Stimulated activated naive B cell treated with anti-CD40 and anti-IgM and Interleukin-4, amounts not matched to agents 10 μg/mL and 1 μg/mL and 100 μg/mL, for 72 hours (primary cell): ENCODE measurements at regions not wholly inside any gene's neighbourhood (a gene's known extent, or its start where the extent isn't known, plus 50 kb on each side); places are given as distances from the start of the nearest gene placed in this dataset.

Source experiments
- ATAC-seq, 2 donors: fragments of 150-1000 bp; cut with Tn5 transposase; replicated peaks; 2 replicates each; pipeline ENCODE4 v1.10.0; 2021; ENCODE audit warnings: moderate library complexity in 1 of 2
- DNase-seq: peaks from one replicate; pipeline ENCODE4 v3.0.0; 2021
- H3K27ac Mint-ChIP-seq: one replicate; pipeline ENCODE4 v1.8.0; 2022; ENCODE audit warnings: mild to moderate bottlenecking, mixed read lengths
- H3K27me3 Mint-ChIP-seq, 2 donors: one replicate each; pipeline ENCODE4 v1.8.0; 2022; ENCODE audit warnings: mixed read lengths in 2 of 2
- H3K36me3 Mint-ChIP-seq, 2 donors: one replicate each; pipeline ENCODE4 v1.8.0; 2022; ENCODE audit warnings: mixed read lengths in 2 of 2, mild to moderate bottlenecking in 1 of 2
- H3K4me1 Mint-ChIP-seq, 2 donors: one replicate each; pipeline ENCODE4 v1.8.0; 2022; ENCODE audit warnings: mixed read lengths in 2 of 2, mild to moderate bottlenecking in 1 of 2
- H3K4me3 Mint-ChIP-seq, 2 donors: one replicate each; pipeline ENCODE4 v1.8.0; 2022; ENCODE audit warnings: mild to moderate bottlenecking in 2 of 2, mixed read lengths in 2 of 2, moderate library complexity in 1 of 2
- H3K9me3 Mint-ChIP-seq, 2 donors: one replicate each; pipeline ENCODE4 v1.8.0; 2022; ENCODE audit warnings: mixed read lengths in 2 of 2, mild to moderate bottlenecking in 1 of 2

GRCh38 chr1:4210043-4210442, 310.0 kb upstream of the C1orf174 start:
- ATAC-seq: no peak
- Mint-ChIP-seq H3K36me3 (peaks cover under 1 to 2% of the 10 kb centered on the region in 2 donors), H3K4me1 (no peaks in the 10 kb centered on the region), H3K27me3 (peaks cover 16 to 23% of the 10 kb centered on the region in 2 donors), H3K9me3 (peaks cover 11 to 16% of the 10 kb centered on the region in 2 donors), H3K27ac (no peak overlapping the region), H3K4me3 (no peak overlapping the region)
- no peak for DNase-seq

- H3K4me1 Mint-ChIP-seq: no peaks in the 10 kb centered on the region
- H3K27me3 Mint-ChIP-seq: peaks cover 40 to 49% of the 10 kb centered on the region in 2 donors
- H3K36me3 Mint-ChIP-seq: peaks cover 2 to 3% of the 10 kb centered on the region in 2 donors
- no peak overlapping the region for H3K27ac Mint-ChIP-seq
- ATAC-seq (no peak), DNase-seq (no peak)
- H3K4me3 Mint-ChIP-seq: no peak overlapping the region
- H3K9me3 Mint-ChIP-seq: peaks cover 0 to 10% of the 10 kb centered on the region in 2 donors
These were observed 312.7 kb upstream of the C1orf174 start for GRCh38 chr1:4212796-4213195.

GRCh38 chr1:4213366-4213973, 313.4 kb upstream of the C1orf174 start:
- Mint-ChIP-seq H3K27me3 (peaks cover 45 to 56% of the 10 kb centered on the region in 2 donors), H3K36me3 (peaks cover 2 to 3% of the 10 kb centered on the region in 2 donors), H3K27ac (no peak overlapping the region), H3K4me3 (no peak overlapping the region), H3K4me1 (no peaks in the 10 kb centered on the region), H3K9me3 (peaks cover 0 to 10% of the 10 kb centered on the region in 2 donors)
- DNase-seq: no peak
- no peak for ATAC-seq

GRCh38 chr1:4214826-4215225, 314.8 kb upstream of the C1orf174 start:
- ATAC-seq (no peak), DNase-seq (no peak)
- H3K9me3 Mint-ChIP-seq: peaks cover 0 to 10% of the 10 kb centered on the region in 2 donors
- no peak overlapping the region for H3K4me3 Mint-ChIP-seq
- H3K27ac Mint-ChIP-seq: no peak overlapping the region
- no peaks in the 10 kb centered on the region for H3K4me1 Mint-ChIP-seq
- H3K27me3 Mint-ChIP-seq: peaks cover 41 to 51% of the 10 kb centered on the region in 2 donors
- H3K36me3 Mint-ChIP-seq: peaks cover 2 to 3% of the 10 kb centered on the region in 2 donors

- ATAC-seq: no peak
- H3K27ac Mint-ChIP-seq: no peak overlapping the region
- peaks cover 2 to 3% of the 10 kb centered on the region in 2 donors for H3K36me3 Mint-ChIP-seq
- H3K4me1 Mint-ChIP-seq: no peaks in the 10 kb centered on the region
- no peak overlapping the region for H3K4me3 Mint-ChIP-seq
- DNase-seq: no peak
- peaks cover 0 to 10% of the 10 kb centered on the region in 2 donors for H3K9me3 Mint-ChIP-seq
- peaks cover 44 to 51% of the 10 kb centered on the region in 2 donors for H3K27me3 Mint-ChIP-seq
These were observed 315.3 kb upstream of the C1orf174 start for GRCh38 chr1:4215391-4215790.

GRCh38 chr1:4216231-4216630, 316.2 kb upstream of the C1orf174 start:
- Mint-ChIP-seq H3K36me3 (peaks cover 2 to 3% of the 10 kb centered on the region in 2 donors), H3K4me1 (no peaks in the 10 kb centered on the region), H3K4me3 (no peak overlapping the region), H3K27ac (no peak overlapping the region), H3K27me3 (peaks cover 50 to 51% of the 10 kb centered on the region in 2 donors), H3K9me3 (peaks cover 0 to 10% of the 10 kb centered on the region in 2 donors)
- no peak for DNase-seq
- no peak for ATAC-seq

GRCh38 chr1:4218619-4219018, 318.5 kb upstream of the C1orf174 start:
- H3K4me3 Mint-ChIP-seq: no peak overlapping the region
- no peak for ATAC-seq
- no peak for DNase-seq

GRCh38 chr1:4219111-4219510, 319.0 kb upstream of the C1orf174 start:
- no peak overlapping the region for H3K4me3 Mint-ChIP-seq
- H3K36me3 Mint-ChIP-seq: peaks cover 2 to 3% of the 10 kb centered on the region in 2 donors
- H3K27ac Mint-ChIP-seq: no peak overlapping the region
- H3K4me1 Mint-ChIP-seq: no peaks in the 10 kb centered on the region
- peaks cover 0 to 4% of the 10 kb centered on the region in 2 donors for H3K9me3 Mint-ChIP-seq
- ATAC-seq: no peak
- peaks cover 43 to 48% of the 10 kb centered on the region in 2 donors for H3K27me3 Mint-ChIP-seq
- DNase-seq: no peak

More at GRCh38 chr1:4218619-4219018, 318.5 kb upstream of the C1orf174 start:
- Mint-ChIP-seq H3K4me1 (no peaks in the 10 kb centered on the region), H3K36me3 (peaks cover 2 to 3% of the 10 kb centered on the region in 2 donors), H3K9me3 (peaks cover 0 to 4% of the 10 kb centered on the region in 2 donors), H3K27me3 (peaks cover 46 to 50% of the 10 kb centered on the region in 2 donors), H3K27ac (no peak overlapping the region)

- H3K9me3 Mint-ChIP-seq: no peaks in the 10 kb centered on the region
These were observed 319.8 kb upstream of the C1orf174 start for GRCh38 chr1:4219826-4220225.

GRCh38 chr1:4220362-4220761, 320.3 kb upstream of the C1orf174 start:
- DNase-seq (no peak), ATAC-seq (no peak)
- Mint-ChIP-seq H3K4me3 (no peak overlapping the region), H3K36me3 (no peaks in the 10 kb centered on the region), H3K4me1 (no peaks in the 10 kb centered on the region), H3K27me3 (peaks cover 31 to 37% of the 10 kb centered on the region in 2 donors), H3K27ac (no peak overlapping the region), H3K9me3 (no peaks in the 10 kb centered on the region)

More at GRCh38 chr1:4219826-4220225, 319.8 kb upstream of the C1orf174 start:
- no peaks in the 10 kb centered on the region for H3K4me1 Mint-ChIP-seq
- no peak for DNase-seq
- peaks cover 36 to 43% of the 10 kb centered on the region in 2 donors for H3K27me3 Mint-ChIP-seq
- no peak for ATAC-seq
- no peak overlapping the region for H3K4me3 Mint-ChIP-seq
- H3K27ac Mint-ChIP-seq: no peak overlapping the region
- H3K36me3 Mint-ChIP-seq: peaks cover 0 to 3% of the 10 kb centered on the region in 2 donors

- Mint-ChIP-seq H3K27me3 (peaks cover 23 to 31% of the 10 kb centered on the region in 2 donors), H3K36me3 (no peaks in the 10 kb centered on the region), H3K9me3 (no peaks in the 10 kb centered on the region), H3K27ac (no peak overlapping the region), H3K4me1 (no peaks in the 10 kb centered on the region), H3K4me3 (no peak overlapping the region)
- DNase-seq (no peak), ATAC-seq (no peak)
These were observed 321.0 kb upstream of the C1orf174 start for GRCh38 chr1:4221107-4221506.

GRCh38 chr1:4224684-4225467, 324.8 kb upstream of the C1orf174 start:
- Mint-ChIP-seq H3K9me3 (peaks cover 0 to 4% of the 10 kb centered on the region in 2 donors), H3K27me3 (peaks cover 7 to 21% of the 10 kb centered on the region in 2 donors), H3K36me3 (no peaks in the 10 kb centered on the region), H3K27ac (no peak overlapping the region), H3K4me1 (no peaks in the 10 kb centered on the region), H3K4me3 (no peak overlapping the region)
- DNase-seq: no peak
- ATAC-seq: no peak

GRCh38 chr1:4227986-4228385, 327.9 kb upstream of the C1orf174 start:
- Mint-ChIP-seq H3K27ac (no peak overlapping the region), H3K9me3 (peaks cover 4 to 5% of the 10 kb centered on the region in 2 donors), H3K4me3 (no peak overlapping the region), H3K36me3 (no peaks in the 10 kb centered on the region), H3K27me3 (peaks cover 17 to 21% of the 10 kb centered on the region in 2 donors), H3K4me1 (no peaks in the 10 kb centered on the region)
- ATAC-seq: no peak
- no peak for DNase-seq

- no peak for DNase-seq
- peaks cover 7 to 17% of the 10 kb centered on the region in 2 donors for H3K27me3 Mint-ChIP-seq
These were observed 353.9 kb upstream of the C1orf174 start for GRCh38 chr1:4253935-4254334.

More at GRCh38 chr1:4253935-4254334, 353.9 kb upstream of the C1orf174 start:
- no peak for ATAC-seq
- peaks cover 18 to 28% of the 10 kb centered on the region in 2 donors for H3K9me3 Mint-ChIP-seq
- H3K4me3 Mint-ChIP-seq: no peak overlapping the region
- H3K36me3 Mint-ChIP-seq: peaks cover 9 to 10% of the 10 kb centered on the region in 2 donors
- H3K27ac Mint-ChIP-seq: no peak overlapping the region
- peaks cover 0 to 2% of the 10 kb centered on the region in 2 donors for H3K4me1 Mint-ChIP-seq
